K562 (cell line): ENCODE measurements at regions not wholly inside any gene's neighbourhood (a gene's known extent, or its start where the extent isn't known, plus 50 kb on each side); places are given as distances from the start of the nearest gene placed in this dataset.

Source experiments
- ATAC-seq: fragments of 200-7000 bp; cut with Tn5 transposase; 3 replicates; pipeline ENCODE4 v1.9.1; 2020; ENCODE audit warnings: moderate library complexity
- BruUV-seq: library from RNA; stranded (reverse); fragments of 400-500 nt; replicated peaks from 2 replicates; lab custom pipeline; 2021; lab: Mats Ljungman, UMichigan
- CTCF ChIA-PET: fragments of 300-600 bp; formaldehyde crosslinking; extraction: SDS; loops from one replicate; lab custom pipeline; 2021; ENCODE audit warnings: low intra/inter-chr PET ratio; lab: Yijun Ruan, JAX
- POLR2A ChIA-PET: fragments of 300-600, 350-650 bp; sonication (Branson Sonifier 250); formaldehyde crosslinking; extraction: SDS; loops from one replicate; lab custom pipeline; 2021; ENCODE audit warnings: antibody characterized with exemption, inconsistent platforms; lab: Yijun Ruan, JAX
- DNase-seq, 4 experiments: peaks; one replicate each; pipeline versions ENCODE4 v3.0.0 to v3.0.0-alpha.2; 2011 to 2018; ENCODE audit warnings: low spot score in 3 of 4, mixed read lengths in 3 of 4; ENCODE audit errors: extremely low read depth in 1 of 4
- FAIRE-seq: peaks from 2 replicates; lab custom pipeline; 2011; peaks lifted over from hg19 to GRCh38; lab: Jason Lieb, UNC
- H2AFZ ChIP-seq: 2 replicates; pipeline ENCODE4 v1.6.0; 2011; ENCODE audit warnings: low read depth, low read length, control low read depth, inconsistent platforms
- H3K27ac ChIP-seq: fragments of 200-600 bp; 3 replicates; pipeline ENCODE4 v1.8.0; 2011; ENCODE audit warnings: low read depth, mild to moderate bottlenecking, control low read depth, inconsistent platforms, low read length, moderate library complexity, mixed read lengths; ENCODE audit errors: extremely low read depth
- H3K27me3 ChIP-seq, 2 experiments: fragments of 300-600 bp in 1 of 2; 2 replicates in 1 of 2; 3 replicates in 1 of 2; pipeline versions ENCODE4 v1.6.0 to v1.8.0; 2011; ENCODE audit warnings: inconsistent platforms in 2 of 2, low read length in 2 of 2, mild to moderate bottlenecking in 1 of 2, mixed read lengths in 1 of 2, moderate library complexity in 1 of 2; ENCODE audit not compliant: control insufficient read depth in 2 of 2, insufficient read depth in 2 of 2
- H3K36me3 ChIP-seq: fragments of 300-600 bp; 3 replicates; pipeline ENCODE4 v1.8.0; 2011; ENCODE audit warnings: mild to moderate bottlenecking, low read length, inconsistent platforms; ENCODE audit not compliant: control insufficient read depth, insufficient read depth
- H3K4me1 ChIP-seq, 2 experiments: fragments of 200-600 bp in 1 of 2; replicated peaks in 1 of 2; 2 replicates in 1 of 2; 3 replicates in 1 of 2; pipeline versions ENCODE4 v1.5.1 to v1.8.0; 2011; ENCODE audit warnings: inconsistent platforms in 2 of 2, low read length in 2 of 2, mild to moderate bottlenecking in 1 of 2, mixed read lengths in 1 of 2, moderate library complexity in 1 of 2; ENCODE audit not compliant: control insufficient read depth in 2 of 2, insufficient read depth in 2 of 2
- H3K4me2 ChIP-seq: 2 replicates; pipeline ENCODE4 v1.6.1; 2011; ENCODE audit warnings: low read length, control low read depth, inconsistent platforms, mixed read lengths; ENCODE audit not compliant: insufficient read depth
- H3K4me3 ChIP-seq: fragments of 200-600 bp; sonication (generic), shearing (Covaris generic); 2 replicates; pipeline ENCODE4 v1.5.1; 2016; ENCODE audit warnings: control low read depth, inconsistent platforms
- H3K79me2 ChIP-seq: fragments of 200-600 bp; 3 replicates; pipeline ENCODE4 v1.8.0; 2011; ENCODE audit warnings: low read length, inconsistent platforms; ENCODE audit not compliant: control insufficient read depth, insufficient read depth
- H3K9ac ChIP-seq, 2 experiments: 2 replicates each; pipeline versions ENCODE4 v1.6.0 to v1.6.1; 2011; ENCODE audit warnings: low read depth in 2 of 2, low read length in 2 of 2, control low read depth in 1 of 2, inconsistent platforms in 1 of 2, mild to moderate bottlenecking in 1 of 2, mixed read lengths in 1 of 2; ENCODE audit not compliant: insufficient read depth in 1 of 2
- H3K9me1 ChIP-seq: one replicate; pipeline ENCODE4 v1.6.0; 2011; ENCODE audit warnings: inconsistent platforms, mild to moderate bottlenecking, low read length, moderate library complexity; ENCODE audit not compliant: control insufficient read depth, insufficient read depth
- H3K9me3 ChIP-seq: replicated peaks from 2 replicates; pipeline ENCODE4 v1.5.1; 2011; ENCODE audit warnings: low read depth, low read length, inconsistent platforms; ENCODE audit not compliant: control insufficient read depth, insufficient read depth
- H4K20me1 ChIP-seq: replicated peaks from 2 replicates; pipeline ENCODE4 v1.6.1; 2011; ENCODE audit warnings: low read length, inconsistent platforms, mixed read lengths; ENCODE audit not compliant: control insufficient read depth, insufficient read depth
- ETV5 ChIP-seq: sonication (generic); formaldehyde crosslinking; IDR thresholded peaks from 2 replicates; pipeline ENCODE4 v1.4.0; 2020; ENCODE audit warnings: low read depth, mild to moderate bottlenecking, missing genetic modification reagents
- FOXA3 ChIP-seq, 2 experiments: fragments of 450-650 bp in 1 of 2; sonication (generic) in 1 of 2; formaldehyde crosslinking; IDR thresholded peaks in 1 of 2; conservative IDR thresholded peaks in 1 of 2; 2 replicates each; pipeline versions ENCODE4 v1.4.0 to v1.8.0; 2020 to 2022; ENCODE audit warnings: mild to moderate bottlenecking in 2 of 2, missing genetic modification reagents in 1 of 2
- KLF10 ChIP-seq: fragments of 250-450 bp; sonication (Bioruptor Pico); IDR thresholded peaks from 2 replicates; pipeline ENCODE4 v1.6.1; 2021; ENCODE audit warnings: matching md5 sums
- PHF8 ChIP-seq: fragments of 200-600 bp; sonication (generic); IDR thresholded peaks from 2 replicates; pipeline ENCODE4 v1.6.1; 2012; ENCODE audit warnings: mixed run types, mild to moderate bottlenecking, inconsistent platforms, low read length, moderate library complexity, borderline replicate concordance
- SMARCC2 ChIP-seq: fragments of 450-650 bp; IDR thresholded peaks from 2 replicates; pipeline ENCODE4 v1.6.1; 2017; ENCODE audit warnings: antibody characterized with exemption, moderate library complexity, mild to moderate bottlenecking, low read depth
- ZNF354B ChIP-seq: fragments of 250-450 bp; sonication (Bioruptor Pico); IDR thresholded peaks from 2 replicates; pipeline ENCODE4 v1.4.0; 2020
- ZNF77 ChIP-seq: fragments of 250-450 bp; sonication (Bioruptor Pico); IDR thresholded peaks from 2 replicates; pipeline ENCODE4 v1.5.0; 2020
- WGBS: fragments of 100-300 bp; shearing (Covaris generic); methylation state at CpG from one replicate; pipeline ENCODE4 v1.1.6; 2016; ENCODE audit warnings: low coverage, mixed read lengths; ENCODE audit not compliant: insufficient coverage; ENCODE audit errors: missing lambda C conversion rate; 5-methylcytosine and 5-hydroxymethylcytosine counted together
- in situ Hi-C: fragments of 300-500 bp; cut with MboI; formaldehyde crosslinking; loops from 4 replicates; pipeline ENCODE4 v1.15.0; 2018; ENCODE audit warnings: inconsistent platforms, mixed read lengths
- intact Hi-C: fragments of 100-400 bp; cut with micrococcal nuclease; formaldehyde crosslinking; loops from 2 replicates; pipeline ENCODE4 v1.14.2; 2022
- TF ChIP-seq, protein P1 (sequence below): fragments of 250-450 bp; sonication (Bioruptor Pico); IDR thresholded peaks from 2 replicates; pipeline ENCODE4 v1.8.0; 2022; ENCODE audit warnings: moderate library complexity, mild to moderate bottlenecking, inconsistent platforms
- TF ChIP-seq, protein P2 (sequence below): IDR thresholded peaks from 2 replicates; pipeline ENCODE4 v1.6.1; 2012; ENCODE audit warnings: low read depth, low read length, improper control_type of control experiment, borderline replicate concordance

DNA sequence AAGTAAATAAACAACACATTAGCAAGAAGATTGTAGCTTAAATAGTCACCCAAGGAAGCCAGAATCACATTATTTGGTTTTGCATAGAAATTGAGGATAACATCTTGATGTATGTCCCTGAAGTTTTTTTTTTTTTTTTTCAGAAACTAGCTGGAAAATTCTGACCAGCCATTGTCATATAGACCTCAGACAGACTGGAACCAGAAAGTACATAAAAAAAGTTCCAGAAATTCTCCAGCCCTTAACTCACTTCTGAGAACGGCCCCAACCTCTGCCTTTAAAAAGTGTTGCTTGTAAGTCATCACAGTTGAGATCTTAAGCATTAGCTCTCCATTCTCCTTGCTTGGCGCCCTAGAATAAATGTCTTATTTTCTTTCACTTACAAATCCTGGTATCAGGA, 350.5 kb downstream of the CCDC85A start:
- CTCF ChIA-PET: no interaction called here
- ATAC-seq (no peak), DNase-seq (no peak), FAIRE-seq (no peak)
- Histone ChIP-seq H3K79me2 (no peaks in the 10 kb centered on the region), H3K36me3 (no peaks in the 10 kb centered on the region), H3K4me2 (no peak overlapping the region), H3K9ac (no peak overlapping the region), H3K27me3 (no peaks in the 10 kb centered on the region), H3K4me3 (no peak overlapping the region), H3K9me3 (no peaks in the 10 kb centered on the region; the same call in none of the 2 replicates), H3K27ac (no peak overlapping the region), H3K4me1 (no peaks in the 10 kb centered on the region), H4K20me1 (no peaks in the 10 kb centered on the region), H3K9me1 (no peaks in the 10 kb centered on the region), H2AFZ (no peak overlapping the region)
- in situ Hi-C loops (no loop called here), intact Hi-C loops (no loop called here)
- POLR2A ChIA-PET: interaction anchor here (0.8 kb wide), 1 partner anchor 28 kb away, joined by 3 read pairs; no protein-coding TSS in a partner anchor
- WGBS: 0% methylated on average over 2 of the region's 2 CpGs
- no TSS peak for BruUV-seq
- no peak for TF ChIP-seq ETV5 (CRISPR knock-in tag)
- no peak for TF ChIP-seq ZNF77
- TF ChIP-seq, protein P1, sequence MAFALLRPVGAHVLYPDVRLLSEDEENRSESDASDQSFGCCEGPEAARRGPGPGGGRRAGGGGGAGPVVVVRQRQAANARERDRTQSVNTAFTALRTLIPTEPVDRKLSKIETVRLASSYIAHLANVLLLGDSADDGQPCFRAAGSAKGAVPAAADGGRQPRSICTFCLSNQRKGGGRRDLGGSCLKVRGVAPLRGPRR: no peak
- TF ChIP-seq, protein P2, sequence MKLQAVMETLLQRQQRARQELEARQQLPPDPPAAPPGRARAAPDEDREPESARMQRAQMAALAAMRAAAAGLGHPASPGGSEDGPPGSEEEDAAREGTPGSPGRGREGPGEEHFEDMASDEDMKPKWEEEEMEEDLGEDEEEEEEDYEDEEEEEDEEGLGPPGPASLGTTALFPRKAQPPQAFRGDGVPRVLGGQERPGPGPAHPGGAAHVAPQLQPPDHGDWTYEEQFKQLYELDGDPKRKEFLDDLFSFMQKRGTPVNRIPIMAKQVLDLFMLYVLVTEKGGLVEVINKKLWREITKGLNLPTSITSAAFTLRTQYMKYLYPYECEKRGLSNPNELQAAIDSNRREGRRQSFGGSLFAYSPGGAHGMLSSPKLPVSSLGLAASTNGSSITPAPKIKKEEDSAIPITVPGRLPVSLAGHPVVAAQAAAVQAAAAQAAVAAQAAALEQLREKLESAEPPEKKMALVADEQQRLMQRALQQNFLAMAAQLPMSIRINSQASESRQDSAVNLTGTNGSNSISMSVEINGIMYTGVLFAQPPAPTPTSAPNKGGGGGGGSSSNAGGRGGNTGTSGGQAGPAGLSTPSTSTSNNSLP: no peak
- TF ChIP-seq ZNF354B: no peak
- TF ChIP-seq SMARCC2: no peak
- no peak for TF ChIP-seq PHF8
- TF ChIP-seq KLF10 (CRISPR knock-in tag): no peak
- no peak for TF ChIP-seq FOXA3 (CRISPR knock-in tag; conservative IDR thresholded peaks at IDR 0.05 in 1 of 2, IDR thresholded peaks at IDR 0.05 in 1 of 2)
